Epithelial cell of proximal tubule (primary cell): ENCODE measurements at regions not wholly inside any gene's neighbourhood (a gene's known extent, or its start where the extent isn't known, plus 50 kb on each side); places are given as distances from the start of the nearest gene placed in this dataset.

Source experiments
- DNase-seq: peaks from one replicate; pipeline ENCODE4 v3.0.0-alpha.2; 2011; ENCODE audit warnings: low read depth
- H3K4me3 ChIP-seq: 2 replicates; pipeline ENCODE4 v1.5.1; 2011; ENCODE audit warnings: low read depth, mild to moderate bottlenecking, low read length
- TF ChIP-seq, protein P1 (sequence below): conservative IDR thresholded peaks from 2 replicates; pipeline ENCODE4 v1.5.1; 2012; ENCODE audit warnings: low read depth, mild to moderate bottlenecking, low read length

DNA sequence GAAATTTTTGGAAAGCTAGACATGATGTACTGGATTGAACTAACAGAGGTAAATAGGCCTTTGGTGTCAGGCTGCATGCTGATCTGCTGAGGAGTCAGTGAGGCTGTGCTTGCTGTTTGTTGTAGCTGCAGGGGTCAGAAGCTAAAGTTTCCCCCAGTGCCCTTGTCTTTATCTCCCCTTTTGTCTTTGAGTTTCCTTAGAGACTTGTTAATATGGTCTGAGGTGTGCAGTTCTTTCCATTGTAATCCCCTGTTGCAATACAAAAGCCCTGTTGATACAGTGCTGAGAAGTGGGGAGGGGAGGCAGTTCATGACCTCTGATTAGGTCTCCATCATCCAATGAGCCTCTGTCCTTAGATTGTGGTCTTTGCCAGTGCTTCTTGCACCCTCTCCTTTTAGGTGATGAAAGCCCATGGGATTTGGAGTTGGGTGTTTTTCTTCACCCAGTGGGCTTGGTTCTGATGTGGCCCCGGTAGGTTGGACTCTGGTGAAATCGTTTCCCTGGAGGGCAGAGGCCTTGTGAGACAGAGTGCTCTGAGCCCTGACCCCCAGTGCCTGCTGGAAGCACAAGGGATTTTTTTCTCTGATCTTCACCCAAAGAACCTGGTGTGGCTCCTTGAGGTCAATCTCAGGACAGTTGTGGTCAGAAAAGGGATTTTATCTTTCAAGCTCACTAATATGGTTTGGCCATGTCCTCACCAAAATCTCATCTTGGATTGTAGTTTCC lies 163.1 kb downstream of the TMEM18 start:
- TF ChIP-seq, protein P1, sequence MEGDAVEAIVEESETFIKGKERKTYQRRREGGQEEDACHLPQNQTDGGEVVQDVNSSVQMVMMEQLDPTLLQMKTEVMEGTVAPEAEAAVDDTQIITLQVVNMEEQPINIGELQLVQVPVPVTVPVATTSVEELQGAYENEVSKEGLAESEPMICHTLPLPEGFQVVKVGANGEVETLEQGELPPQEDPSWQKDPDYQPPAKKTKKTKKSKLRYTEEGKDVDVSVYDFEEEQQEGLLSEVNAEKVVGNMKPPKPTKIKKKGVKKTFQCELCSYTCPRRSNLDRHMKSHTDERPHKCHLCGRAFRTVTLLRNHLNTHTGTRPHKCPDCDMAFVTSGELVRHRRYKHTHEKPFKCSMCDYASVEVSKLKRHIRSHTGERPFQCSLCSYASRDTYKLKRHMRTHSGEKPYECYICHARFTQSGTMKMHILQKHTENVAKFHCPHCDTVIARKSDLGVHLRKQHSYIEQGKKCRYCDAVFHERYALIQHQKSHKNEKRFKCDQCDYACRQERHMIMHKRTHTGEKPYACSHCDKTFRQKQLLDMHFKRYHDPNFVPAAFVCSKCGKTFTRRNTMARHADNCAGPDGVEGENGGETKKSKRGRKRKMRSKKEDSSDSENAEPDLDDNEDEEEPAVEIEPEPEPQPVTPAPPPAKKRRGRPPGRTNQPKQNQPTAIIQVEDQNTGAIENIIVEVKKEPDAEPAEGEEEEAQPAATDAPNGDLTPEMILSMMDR: no peak
- no peak for DNase-seq
- H3K4me3 ChIP-seq: no peak overlapping the region

DNA sequence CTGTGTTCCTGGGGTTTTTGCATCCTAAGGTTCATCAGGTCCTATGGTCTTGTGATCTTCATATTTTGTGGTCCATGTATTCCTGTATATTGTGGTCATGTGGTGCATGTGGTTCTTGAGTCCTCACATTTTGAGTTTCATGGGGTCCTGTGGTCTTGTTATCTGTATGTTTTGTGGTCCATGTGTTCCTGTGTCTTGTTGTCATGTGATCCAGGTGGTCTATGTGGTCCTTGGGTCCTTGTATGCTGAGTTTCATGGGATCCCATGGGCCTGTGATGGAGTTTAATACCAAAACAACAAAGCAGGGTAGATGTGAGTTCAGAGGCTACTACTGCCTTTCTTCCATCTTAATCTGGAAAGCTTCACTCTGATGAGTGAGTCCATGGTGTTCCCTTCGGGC lies 166.4 kb downstream of the TMEM18 start:
- no peak overlapping the region for H3K4me3 ChIP-seq
- TF ChIP-seq, protein P1: no peak
- DNase-seq: no peak

DNA sequence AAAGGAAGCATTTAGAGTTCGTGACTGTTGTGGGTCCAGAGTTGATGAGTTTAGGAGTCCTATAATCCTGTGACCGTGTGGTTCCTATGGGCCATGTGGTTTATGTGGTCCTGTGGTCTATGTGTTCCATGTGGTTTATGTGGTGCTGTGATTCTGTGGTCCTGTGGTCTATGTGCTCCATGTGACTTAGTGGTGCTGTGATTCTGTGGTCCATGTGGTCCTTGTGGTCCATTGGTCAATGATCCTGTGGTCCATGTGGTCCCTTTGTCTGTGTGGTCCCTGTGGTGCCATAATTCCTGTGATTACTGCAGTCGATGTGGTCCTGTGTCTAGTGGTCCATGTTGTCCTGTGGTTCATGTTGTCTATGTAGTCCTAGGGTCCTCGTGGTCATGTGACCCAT lies 167.3 kb downstream of the TMEM18 start:
- TF ChIP-seq, protein P1: no peak
- no peak overlapping the region for H3K4me3 ChIP-seq
- DNase-seq: no peak

DNA sequence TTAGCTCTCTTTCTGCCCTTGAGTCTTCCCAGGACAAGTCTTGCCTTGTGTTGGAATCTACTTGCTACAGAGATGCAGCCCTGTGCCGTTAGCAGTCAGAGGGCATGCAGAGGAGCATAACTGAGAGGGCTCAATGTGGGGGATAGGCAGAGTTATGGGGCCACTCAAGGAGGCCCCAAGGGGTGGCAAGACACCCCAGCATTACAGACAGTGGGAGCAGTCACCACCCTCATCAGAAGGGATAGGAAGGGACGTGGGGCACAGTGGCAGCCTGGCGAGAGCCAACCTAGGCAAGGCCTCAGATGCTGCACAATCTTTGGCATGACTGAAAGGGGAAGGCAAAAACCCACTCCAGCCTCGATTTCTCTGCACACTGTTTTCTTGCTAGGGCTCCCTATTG lies 169.1 kb downstream of the TMEM18 start:
- H3K4me3 ChIP-seq: no peak overlapping the region
- TF ChIP-seq, protein P1: no peak
- DNase-seq: no peak

DNA sequence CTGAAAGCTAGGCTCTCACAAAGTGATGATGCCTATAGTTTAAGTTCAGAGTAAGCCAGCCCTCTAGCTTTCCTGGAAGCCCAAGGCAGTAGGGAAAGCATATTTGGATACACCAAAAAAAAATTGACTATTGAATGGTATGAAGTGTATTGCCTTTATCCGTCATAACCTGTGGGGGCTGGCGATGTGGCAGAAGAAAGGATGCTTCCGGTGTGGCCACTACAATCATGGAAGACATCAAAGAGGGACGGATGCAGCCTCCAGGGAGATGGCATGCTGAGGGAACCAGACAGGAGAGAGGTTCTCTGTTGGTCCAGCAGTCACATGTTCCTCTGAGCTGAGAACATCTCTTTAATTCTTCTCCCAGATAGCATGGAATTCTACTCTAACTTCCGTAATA lies 170.3 kb downstream of the TMEM18 start:
- DNase-seq: no peak
- no peak overlapping the region for H3K4me3 ChIP-seq
- TF ChIP-seq, protein P1: no peak

DNA sequence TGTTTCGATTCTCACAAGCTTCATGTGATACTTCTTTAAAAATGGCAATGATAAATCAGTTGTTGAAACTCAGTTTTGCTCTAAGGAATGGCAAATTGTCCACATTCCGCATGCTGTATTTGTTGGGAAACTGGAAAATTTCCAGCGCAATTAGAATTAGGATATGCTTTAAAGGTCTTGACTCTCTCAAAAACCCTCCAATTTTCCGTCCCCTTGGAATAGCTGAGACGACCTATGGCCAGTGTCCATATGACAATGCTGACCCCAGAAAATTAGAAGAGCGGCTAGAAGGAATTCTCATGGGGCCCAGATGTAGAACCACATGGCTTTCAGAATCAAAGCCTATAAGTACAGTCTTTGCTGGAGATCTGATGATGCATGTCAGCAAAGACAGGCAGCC lies 170.8 kb downstream of the TMEM18 start:
- DNase-seq: no peak
- H3K4me3 ChIP-seq: no peak overlapping the region
- TF ChIP-seq, protein P1: no peak

DNA sequence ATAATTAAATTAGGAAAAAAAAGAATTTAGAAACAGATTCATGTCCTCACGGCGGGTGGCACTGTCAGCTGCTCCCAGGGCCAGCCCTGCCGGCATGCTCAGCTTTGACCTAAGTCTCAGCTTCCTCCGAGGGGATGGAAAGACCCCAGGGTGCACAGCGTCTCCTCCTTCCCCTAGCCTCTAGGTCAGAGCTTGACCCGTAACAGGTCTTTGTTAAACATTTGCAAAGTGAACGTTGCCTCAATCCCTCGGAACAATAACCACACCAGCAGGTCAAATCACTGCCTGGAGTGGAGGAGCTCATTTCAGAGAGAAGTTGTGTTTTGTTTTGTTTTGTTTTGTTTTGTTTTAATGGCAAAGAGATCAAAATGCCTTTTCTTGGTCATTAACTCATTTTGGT lies 171.3 kb downstream of the TMEM18 start:
- no peak overlapping the region for H3K4me3 ChIP-seq
- peak; percentile 9 for DNase-seq
- TF ChIP-seq, protein P1: peak; percentile 3
